ENCODE measurements at regions not wholly inside any gene's neighbourhood (a gene's known extent, or its start where the extent isn't known, plus 50 kb on each side); places are given as distances from the start of the nearest gene placed in this dataset.

DNA sequence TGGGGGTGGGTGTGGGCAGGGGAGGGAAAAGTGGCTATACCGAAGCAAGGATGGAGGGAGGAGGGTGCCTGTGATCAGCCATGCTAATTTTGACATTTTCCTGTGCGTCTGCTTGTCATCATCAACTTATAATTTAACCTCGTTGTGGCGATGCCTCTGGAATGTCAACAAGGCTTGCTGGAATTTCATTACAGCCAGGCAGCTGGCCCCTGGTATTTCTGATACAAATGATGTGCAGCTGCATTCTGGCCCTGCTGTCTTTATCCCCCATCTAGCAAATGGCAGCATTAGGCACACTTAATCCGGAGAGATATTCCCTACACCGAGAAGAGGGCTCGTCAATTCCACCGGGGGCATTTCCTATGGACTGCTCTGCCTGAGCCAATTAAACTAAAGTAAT lies 278.3 kb upstream of the CCL2 start:
- DNase-seq (ENCODE audit: low spot score): no peak

DNA sequence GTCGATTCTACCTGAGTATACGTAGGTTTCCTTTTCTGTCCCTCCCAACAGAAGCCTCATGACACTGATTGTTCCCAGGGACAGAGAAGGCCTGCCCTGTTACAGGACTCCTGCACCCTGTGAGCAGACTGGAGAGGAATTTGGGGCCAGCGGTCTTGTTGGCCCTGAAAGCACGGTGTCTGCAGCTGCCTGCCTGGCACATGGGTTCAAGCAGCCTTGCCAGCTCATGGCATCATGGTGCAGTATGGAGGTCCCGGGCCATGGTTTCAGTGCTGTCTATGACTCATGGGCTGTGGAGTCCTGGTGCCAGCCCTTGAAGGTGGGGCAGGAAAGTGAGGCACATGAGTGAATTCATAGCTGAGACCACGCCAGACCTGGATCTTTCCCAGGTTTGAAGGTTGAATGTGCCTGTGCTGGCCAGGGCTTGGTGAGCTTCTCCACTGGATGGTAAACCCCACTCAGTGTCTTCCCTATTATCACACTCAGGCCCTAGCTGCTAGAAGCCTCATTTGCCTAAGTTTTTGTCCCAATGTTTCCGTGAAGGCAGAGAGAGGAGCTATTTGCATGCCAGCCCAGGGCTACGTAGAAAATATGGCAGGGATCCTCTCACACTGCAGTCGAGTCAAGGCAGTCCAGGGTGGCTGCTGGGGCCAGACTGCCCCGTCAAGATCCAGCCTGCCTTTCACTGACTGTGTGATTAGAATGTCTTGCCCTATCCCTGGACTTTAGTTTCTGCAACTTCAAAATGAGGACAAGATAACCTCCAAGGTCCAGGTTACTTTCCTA lies 277.2 kb upstream of the CCL2 start:
- no peak for DNase-seq (ENCODE audit: low spot score)

DNA sequence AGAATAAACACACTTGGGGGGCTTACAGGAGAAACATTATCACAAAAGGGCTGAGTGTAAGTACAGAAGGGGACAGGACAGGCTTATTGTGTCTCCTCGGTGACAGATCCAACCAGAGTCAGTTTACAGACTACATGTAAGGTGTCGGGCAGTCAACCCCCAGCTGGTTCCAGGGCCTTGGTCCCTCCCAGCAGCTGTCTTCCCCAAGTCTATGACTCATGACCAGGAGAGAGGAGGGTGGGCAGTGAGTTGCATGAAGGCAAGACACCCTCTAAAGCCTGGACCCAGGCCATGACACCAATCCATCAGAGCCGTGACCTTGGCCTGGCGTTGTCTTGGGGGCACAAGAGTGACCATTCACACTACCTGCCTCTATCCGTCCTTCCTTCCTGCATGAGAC lies 276.2 kb upstream of the CCL2 start:
- no peak for DNase-seq (ENCODE audit: low spot score)

DNA sequence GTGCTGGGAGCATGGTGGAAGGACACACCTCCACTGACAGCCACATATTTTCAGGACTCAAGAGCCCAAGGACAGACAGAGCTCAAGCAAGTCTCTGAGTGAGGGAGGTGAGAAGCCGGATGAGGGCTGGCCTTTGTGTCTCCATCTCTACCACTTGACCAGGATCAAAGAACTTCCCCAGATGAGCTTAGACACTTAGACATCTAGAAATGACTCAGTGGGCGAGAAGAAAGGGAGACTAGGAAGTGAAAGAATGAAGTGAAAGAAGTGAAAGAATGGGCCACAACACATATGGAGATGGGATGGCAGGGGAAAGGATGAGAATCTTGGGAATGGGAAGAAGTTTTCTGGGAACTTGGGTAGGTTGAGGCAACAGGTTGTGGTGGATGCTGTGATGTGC lies 274.9 kb upstream of the CCL2 start:
- DNase-seq (ENCODE audit: low spot score): no peak

DNA sequence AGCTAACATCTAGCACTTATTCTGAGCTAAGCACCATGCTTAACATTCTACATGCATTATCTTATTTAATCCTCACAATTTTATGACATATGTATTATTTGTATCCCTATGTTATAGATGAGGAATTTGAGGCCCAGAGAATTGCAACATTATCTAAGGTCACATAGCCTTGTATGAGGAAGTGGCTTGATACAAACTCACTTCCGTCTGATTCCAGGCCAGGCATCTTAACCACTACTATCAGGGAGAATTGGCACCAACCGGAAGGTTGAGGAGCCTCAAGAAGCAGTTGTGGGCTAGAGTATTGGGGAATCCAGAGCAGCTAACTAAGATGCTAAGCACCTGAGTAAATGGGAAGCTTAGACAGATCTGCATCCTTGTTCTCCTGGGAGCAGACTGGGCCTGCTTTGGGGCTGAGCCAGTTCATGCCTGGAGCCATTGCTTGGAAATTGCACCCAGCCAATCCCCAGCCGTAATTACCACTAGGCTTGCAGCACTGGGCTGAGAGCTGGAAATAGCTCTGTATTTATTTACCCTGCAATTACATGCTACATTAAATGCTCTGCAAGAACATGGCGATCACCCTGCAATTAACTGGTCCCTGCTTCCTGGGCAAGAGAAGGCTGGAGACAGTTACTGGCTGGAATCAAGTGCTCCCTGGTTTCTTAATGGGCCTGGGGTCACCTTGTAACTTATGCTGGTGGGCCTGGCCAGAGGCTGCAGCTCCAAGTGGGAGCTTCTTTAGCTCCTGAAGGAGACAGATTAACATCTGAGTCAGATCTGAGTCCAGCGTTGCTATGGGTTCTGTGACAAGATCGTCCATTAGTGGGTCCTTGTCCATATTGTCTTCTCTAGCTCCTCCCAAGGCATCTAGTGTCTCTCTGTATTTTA lies 273.1 kb upstream of the CCL2 start:
- no peak for DNase-seq (ENCODE audit: low spot score)

DNA sequence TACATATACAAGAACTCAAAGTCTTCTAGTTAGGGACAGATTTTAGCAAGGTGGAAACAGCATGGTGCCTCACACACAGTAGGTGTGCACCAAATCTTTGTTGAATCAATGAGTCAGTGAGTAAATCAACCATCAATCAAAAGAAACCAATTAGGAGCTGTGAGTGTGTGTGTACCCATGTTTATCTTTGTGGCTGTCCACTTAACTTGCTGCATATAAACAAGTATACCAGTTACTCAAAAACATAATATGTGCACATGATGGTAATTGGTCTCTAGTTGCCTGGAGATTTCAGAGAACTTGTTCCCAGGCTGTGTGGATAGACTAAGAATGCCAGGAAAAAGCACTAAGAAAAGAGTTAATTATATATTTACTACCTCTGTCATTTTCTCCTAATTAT lies 272.2 kb upstream of the CCL2 start:
- DNase-seq (ENCODE audit: low spot score): no peak

DNA sequence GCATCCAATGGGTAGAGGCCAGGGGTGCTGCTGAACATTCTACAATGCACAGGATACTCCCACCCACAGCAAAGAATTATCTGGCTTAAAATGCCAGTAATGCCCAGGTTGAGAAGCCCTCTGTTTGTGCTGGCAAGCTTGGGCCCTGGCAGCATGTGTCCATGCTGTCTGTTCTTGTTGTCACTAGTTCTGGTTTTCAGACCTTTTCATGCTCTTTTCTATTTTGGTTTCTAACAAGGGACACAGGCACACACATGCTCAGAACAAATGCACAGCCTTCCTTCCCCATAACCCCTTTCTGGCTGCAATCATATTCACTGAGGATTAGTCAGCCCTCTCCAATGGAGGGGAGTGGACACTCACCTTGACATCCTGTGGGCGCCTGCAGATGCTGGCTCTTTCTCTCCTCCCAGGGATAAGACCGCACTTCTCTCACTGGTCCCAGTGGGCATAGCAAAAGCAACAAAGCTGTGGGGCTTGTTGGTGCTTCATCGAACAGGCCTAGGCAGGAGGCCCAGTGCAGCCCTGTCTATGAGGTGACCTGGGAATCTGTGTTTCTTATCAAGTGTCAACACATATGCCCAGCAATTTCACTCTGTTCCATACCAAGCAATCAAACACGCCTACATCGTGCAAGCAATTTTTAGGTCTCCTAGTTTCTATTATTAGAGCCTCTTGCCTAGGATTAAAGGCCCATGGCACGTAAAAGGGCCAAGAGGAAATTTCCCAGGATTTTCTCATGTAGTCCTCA lies 271.1 kb upstream of the CCL2 start:
- no peak for DNase-seq (ENCODE audit: low spot score)

DNA sequence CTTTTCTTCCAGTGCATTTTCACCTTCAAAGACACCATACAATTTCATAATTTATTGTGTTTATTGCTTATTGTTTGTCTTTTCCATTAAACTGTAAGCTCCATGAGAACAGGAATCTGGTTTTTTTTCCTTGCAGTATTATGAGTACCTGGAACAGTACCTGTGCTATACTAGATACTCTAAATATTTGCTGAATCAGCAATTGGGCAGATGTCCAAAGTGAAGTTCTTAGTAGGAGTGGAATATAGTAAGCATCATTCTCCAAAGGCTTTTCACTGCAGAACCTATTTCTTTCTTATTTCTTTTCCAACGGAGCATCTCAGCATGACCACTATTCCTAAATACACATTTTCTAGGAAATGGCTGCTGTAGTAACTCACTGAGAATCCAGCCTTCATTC lies 269.0 kb upstream of the CCL2 start:
- peak; percentile 29 for DNase-seq (ENCODE audit: low spot score)

DNA sequence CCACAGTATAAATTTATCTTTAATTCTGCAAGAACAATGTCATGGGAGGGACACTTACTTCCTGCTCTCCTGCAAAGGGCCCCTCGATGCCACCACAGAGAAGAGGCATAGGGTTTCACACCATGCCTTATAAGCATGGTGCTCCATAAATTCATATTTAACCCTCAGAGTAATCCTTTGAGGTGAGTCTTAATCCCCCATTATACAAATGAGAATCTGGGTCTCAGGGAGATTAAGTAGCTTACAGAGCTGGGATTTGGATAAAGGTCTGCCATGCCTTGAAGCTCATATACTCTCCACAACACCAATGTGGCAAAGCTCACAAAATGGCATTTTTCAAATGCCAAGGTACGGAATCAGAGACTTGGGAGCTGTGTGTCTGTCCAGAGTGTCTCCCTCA lies 268.5 kb upstream of the CCL2 start:
- no peak for DNase-seq (ENCODE audit: low spot score)

DNA sequence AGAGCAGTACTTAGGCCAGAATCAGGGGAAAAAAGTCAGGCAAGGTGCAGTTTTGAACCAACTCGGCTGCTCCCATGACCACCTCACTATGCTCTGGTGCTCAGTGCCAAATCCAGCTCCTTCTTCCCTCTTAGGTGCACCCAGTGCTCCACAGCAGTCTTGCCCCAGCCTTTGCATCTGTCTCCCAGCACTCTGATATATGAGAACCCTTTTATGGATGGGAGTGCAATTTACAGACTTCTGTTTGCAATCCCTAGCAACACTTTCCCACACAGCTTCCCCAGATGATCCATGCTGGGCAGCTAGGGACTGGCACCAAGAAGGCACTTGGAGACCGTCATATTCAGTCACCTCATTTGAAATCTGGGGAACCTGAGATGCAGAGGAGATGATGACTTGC lies 267.9 kb upstream of the CCL2 start:
- DNase-seq (ENCODE audit: low spot score): no peak

DNA sequence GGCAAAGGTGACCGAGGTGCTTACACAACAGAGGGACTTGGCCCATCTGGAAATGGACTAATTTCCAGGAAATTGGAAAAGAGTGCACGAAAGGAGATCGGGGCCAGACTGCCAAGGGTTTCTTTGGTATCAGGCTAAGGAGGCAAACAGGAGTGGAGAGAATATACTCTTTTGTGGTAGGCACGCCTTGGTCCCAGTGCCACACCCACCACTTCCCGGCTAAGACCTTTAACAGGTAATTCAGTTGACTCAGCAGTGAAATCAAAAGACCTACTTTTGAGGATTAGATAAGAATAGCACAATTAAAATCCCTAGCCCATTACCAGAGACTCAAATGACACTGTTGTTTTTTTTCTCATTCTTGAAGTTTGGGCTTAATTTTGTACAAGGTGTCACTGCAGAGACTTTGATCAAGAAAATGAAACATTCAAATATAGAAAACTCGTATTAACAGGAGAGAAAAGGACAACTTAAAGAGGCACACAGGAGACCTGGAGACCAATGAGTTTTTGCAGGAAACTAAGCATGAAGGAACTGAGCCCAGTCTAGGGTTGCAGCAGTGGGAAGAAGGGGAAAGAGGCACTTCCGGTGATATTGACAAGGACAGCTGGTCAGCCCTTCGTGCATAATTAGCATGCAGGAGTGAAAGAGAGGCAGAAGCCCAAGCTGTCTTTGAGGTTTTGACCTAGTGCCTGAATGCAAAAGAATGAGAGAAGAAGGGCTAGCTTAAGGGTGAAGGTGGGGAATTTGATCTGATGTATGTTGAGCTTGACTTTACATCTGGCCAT lies 265.5 kb upstream of the CCL2 start:
- no peak for DNase-seq (ENCODE audit: low spot score)

DNA sequence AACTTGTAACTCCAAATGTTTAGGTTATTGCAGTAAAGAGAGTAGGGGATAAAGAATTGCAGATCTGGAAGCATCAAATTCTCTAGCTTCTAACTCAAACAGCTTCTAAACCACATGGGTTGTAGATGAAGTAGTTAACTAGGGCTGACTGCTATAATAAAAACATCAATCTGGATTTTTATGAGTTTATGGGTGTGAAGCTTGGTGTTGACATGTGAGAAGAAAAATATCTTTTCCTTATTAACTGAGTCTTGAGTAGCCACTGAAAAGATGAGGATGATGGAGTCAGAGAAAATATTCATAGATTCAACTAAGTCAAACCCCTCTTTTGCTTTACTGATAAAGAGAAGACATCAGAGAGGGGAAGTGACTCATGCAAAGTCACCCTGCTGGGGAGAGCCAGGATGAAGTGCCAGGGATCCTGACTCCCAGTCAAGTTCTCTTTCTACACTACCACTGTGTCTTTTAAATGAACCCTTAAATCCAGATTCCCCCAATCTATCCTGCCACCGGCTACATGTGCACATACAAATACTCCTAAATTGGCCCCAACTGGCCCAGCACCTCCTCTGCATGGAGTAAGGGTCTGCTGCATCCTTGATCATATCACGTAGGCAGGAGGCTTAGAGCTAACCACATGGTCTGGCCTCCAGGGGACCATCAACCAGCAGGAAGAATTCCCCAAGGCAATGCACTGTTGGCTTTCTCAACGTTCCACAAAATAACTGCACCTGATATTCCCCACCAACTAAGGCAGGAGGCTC lies 264.0 kb upstream of the CCL2 start:
- DNase-seq (ENCODE audit: low spot score): no peak

DNA sequence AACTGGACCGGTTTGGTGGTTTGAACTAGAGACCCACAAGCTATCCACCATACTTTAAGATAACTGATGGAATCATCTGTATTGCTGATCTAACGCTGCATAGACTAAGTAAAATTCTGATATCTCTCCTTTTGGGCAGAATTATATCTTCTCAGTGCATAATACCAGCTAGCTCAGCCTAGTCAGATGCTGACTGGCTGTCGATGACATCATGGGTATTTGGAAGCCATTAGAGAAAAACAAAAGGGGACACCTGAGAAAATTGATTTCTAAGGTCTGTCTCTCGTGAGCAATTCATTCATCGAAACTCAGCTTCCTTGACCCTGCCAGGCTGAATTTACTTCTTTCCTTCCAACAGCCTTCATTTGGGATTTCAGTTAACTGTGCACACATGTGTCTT lies 263.0 kb upstream of the CCL2 start:
- no peak for DNase-seq (ENCODE audit: low spot score)

DNA sequence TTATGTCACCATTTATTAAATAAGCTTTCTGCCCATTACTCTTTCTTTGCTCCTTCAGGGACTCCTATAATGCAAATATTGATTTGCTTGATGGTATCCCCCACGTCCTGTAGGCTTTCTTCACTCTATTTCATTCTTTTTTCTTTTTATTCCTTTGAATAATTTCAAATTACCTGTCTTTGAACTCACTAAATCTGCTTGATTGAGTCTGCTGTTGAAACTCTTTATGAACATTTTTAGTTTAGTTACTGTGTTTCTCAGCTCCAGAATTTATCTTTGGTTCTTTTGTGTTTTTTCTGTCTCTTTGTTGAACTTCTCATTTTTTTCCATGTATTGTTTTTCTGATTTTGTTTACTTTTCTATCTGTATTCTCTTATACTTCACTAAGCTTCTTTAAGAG lies 254.4 kb upstream of the CCL2 start:
- no peak for DNase-seq (ENCODE audit: low spot score)

DNA sequence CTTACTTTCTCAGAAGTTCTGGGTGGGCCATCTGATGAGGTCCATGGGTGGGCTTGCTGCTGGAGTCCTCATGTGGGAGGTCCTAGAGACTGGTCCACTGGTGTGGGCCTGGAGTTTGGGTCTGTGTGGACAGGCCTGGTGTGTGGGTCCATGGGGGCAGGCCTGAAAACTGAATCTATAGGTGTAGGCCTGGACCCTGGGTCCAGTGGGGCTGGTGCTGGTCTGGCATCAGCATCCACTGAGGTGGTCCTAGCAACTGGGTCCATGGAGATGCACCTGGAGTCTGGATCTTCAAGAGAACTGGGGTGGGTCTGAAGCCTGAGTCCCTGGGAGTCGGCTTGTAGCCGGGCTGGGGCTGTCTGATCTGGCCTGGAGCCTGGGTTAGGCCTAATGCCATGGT lies 253.8 kb upstream of the CCL2 start:
- DNase-seq (ENCODE audit: low spot score): no peak

DNA sequence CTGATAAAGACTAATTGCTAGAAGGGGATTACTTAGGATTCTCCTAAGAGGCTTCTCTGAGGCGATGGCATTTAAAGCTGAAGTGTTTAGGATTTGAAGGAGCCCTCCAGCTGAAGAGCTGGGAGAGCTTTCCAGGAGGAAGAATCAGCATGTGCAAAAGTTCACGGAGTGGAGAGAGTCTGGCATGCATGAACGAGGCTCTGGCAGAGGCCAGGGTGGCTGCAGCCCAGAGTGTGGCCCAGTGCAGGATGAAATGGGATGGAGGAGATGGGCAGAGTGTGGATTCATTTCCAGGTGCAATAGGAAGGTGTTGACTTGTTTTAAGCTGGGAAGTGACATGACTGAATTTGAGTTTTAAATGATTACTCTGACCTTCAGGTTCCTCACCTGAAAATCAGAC lies 249.0 kb upstream of the CCL2 start:
- no peak for DNase-seq (ENCODE audit: low spot score)

DNA sequence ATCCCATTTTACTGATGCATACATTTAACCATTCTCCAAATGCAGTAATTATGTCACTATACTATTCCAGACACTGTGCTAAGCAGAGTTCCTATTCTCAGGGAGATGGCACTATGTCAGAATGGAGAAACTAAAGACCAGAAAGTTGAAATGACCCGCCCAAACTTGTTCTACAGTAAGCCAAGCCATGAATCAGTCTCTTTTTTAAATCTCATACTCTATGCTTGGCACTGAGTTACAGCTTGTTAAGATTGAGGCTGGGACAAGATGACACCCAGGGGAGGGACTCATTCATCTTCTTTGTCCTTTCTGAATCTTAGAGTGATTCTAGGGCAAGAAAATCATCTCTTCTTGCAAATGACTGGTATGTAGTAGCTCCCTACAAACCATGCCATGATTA lies 247.0 kb upstream of the CCL2 start:
- no peak for DNase-seq (ENCODE audit: low spot score)

DNA sequence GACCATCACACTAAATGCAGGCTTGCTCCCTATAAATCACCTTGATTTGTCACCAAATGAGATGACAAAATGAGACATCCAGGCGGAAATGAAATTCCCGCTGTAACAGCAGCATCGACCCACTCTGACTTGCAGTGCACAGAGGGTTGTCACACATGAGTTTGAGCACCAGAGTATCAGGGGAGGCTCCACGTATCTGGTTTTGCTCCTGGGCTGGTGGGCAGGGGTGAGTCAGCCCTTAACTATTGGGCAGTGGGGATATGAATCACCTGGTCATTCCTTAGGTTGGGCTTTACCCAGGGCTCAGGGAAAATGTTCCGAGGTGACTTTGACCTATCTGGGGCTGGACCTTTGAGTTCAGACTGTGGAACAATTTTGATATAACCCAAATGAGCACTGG lies 245.2 kb upstream of the CCL2 start:
- DNase-seq (ENCODE audit: low spot score): no peak

DNA sequence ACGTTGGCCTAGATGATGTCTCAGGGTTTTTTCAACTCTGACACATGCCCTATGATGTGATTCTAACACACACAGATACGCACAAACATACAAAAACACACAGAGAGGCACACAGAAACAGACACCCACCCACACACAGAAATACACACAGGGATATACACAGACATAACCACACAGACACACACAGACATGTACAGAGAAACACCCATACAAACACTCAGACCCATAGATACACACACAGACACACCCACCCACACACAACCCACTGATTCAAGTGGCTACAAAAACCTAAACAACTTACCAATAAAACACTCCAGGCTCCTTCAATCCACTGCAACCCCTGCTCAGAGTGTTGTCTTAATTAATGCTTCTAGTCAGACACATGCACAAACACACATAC lies 244.6 kb upstream of the CCL2 start:
- DNase-seq (ENCODE audit: low spot score): no peak

DNA sequence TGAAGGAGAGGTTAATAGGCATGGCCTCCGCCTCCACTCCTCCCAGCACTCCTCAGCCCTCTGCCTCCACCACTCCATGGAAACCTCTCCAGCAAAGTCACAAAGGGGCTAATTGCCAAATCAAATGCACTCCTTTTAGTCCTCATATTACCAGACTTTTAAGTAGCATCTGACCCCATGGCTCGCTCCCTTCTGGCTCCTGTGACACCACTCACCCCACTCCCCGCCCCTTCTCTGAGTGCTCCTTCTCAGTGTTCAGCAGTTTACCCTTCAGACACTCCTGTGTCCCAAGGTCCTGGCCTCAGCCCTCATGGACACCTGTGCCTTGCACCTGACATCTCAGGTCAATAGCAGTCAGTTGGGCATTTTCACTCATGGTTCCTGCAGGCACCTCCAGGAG lies 243.5 kb upstream of the CCL2 start:
- no peak for DNase-seq (ENCODE audit: low spot score)

DNA sequence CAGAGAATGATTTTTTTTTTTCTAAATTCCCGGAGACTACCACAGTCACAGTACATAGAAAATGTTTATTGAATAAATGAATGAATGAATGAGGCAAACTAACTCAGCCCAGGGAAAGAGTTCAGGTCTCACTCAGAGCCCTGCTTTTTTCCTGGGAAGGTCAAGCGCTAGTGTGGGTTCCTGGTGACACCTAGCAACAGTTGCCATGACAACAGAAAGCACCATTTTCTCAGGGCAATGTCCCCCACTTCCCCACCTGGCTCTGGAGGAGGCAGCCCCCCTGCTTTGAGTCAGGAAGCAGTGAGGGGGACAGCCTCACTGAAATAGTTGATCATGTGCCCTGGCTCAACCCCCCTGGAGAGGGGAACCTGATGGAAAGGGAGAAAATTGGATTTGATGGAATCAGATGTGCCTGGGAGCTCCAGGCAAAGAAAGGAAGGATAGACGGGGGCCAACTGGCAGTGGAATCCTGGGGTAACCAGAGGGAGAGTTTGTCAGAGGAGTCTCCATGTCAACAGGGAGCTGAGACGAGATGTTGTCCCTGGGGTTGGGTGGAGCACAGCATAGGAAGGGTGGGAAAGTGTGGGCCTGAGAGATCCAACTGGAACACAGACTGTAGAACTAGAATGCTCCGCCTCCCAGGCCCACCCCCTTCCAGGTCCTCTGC lies 242.2 kb upstream of the CCL2 start:
- no peak for DNase-seq (ENCODE audit: low spot score)

Measured in hematopoietic multipotent progenitor cell treated with erythropoietin and hydrocortisone succinate and interleukin-3 and kit ligand, for 17 days (in vitro differentiated cells).